ENCODE measurements at regions not wholly inside any gene's neighbourhood (a gene's known extent, or its start where the extent isn't known, plus 50 kb on each side); places are given as distances from the start of the nearest gene placed in this dataset.

DNA sequence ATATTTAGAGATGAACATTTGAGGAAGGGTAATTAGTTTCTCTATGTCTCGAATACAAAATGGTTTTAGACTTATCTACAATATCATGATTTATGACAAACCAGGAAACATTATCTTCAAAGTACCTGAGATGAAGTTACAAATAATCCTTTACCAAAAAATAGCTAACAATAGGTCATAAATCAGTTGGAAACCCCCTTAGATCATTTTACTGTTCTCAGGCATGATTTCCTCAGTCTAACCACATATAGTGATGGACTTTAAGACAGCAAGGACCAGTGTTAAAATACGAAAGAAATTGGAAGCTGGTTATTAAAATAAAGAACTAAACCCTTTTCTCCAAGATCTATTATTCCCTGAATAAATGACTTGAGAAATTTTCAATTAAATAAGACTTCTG lies 235.4 kb downstream of the RASSF9 start:
- 2% methylated on average over 2 of the region's 2 CpGs for WGBS (ENCODE audit: low lambda C conversion rate)
- Histone ChIP-seq H3K9me3 (ENCODE audit: low read length) (peaks cover 15% of the 10 kb centered on the region; the same call in 1 of the 2 replicates), H2AFZ (ENCODE audit: low read length) (no peak overlapping the region), H3K4me1 (ENCODE audit: insufficient read depth, low read length) (0 out of 2 replicates have a peak, but pooled peaks cover 1% of the 10 kb centered on the region), H3K4me3 (replicated peaks in 1 of 3; ENCODE audit: insufficient read depth in 1 of 3, low read depth in 2 of 3, low read length in 3 of 3) (no peak overlapping the region), H3K36me3 (replicated peaks in 1 of 2; ENCODE audit: control insufficient read depth in 1 of 2, insufficient read depth in 2 of 2, low read length in 2 of 2) (no peaks in the 10 kb centered on the region), H3K27ac (ENCODE audit: extremely low read length, insufficient read depth, low read length) (no peak overlapping the region), H4K20me1 (ENCODE audit: insufficient read depth, low read length) (no peaks in the 10 kb centered on the region), H3K4me2 (ENCODE audit: low read depth, low read length) (no peak overlapping the region), H3K79me2 (ENCODE audit: insufficient read depth, low read length) (no peaks in the 10 kb centered on the region), H3K27me3 (ENCODE audit: control insufficient read depth in 1 of 2, insufficient read depth in 2 of 2, low read length in 2 of 2) (no peaks in the 10 kb centered on the region), H3K9ac (ENCODE audit: insufficient read depth, low read depth, low read length) (no peak overlapping the region)
- BruUV-seq (replicated peaks): no TSS peak
- intact Hi-C loops (cut with micrococcal nuclease; ENCODE audit: unreplicated experiment) (no loop called here), in situ Hi-C loops (cut with HindIII; ENCODE audit: extremely low pct_ligation_motif_present, low pct_unique_long_range_greater_than_20kb) (no loop called here)
- FAIRE-seq (no peak), DNase-seq (ENCODE audit: low spot score) (no peak), ATAC-seq (no peak)
- no peak for TF ChIP-seq ZNF24 (IDR thresholded peaks at IDR 0.05)
- ChIA-PET CTCF (ENCODE audit: low intra/inter-chr PET ratio, low total read pairs) (no interaction called here), POLR2A (no interaction called here)

DNA sequence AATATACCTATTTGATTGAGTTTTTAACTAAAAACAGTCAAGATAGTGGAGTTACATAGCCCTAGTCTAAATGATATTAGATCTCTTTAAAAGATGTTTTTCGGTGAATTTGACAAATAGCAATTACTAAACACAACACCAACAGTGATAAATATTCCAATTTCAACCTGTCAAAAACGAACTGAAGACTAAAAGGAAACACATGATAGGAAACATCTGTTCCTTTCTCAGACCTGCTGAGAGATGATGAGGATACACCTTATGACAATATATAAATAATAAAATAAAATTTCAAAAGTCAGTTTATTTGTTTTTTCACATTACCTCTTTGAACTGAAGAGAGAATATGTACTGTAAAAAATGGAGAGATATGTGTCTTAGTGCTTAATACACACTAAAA lies 232.7 kb downstream of the RASSF9 start:
- Histone ChIP-seq H3K36me3 (replicated peaks in 1 of 2; ENCODE audit: control insufficient read depth in 1 of 2, insufficient read depth in 2 of 2, low read length in 2 of 2) (no peaks in the 10 kb centered on the region), H3K27me3 (ENCODE audit: control insufficient read depth in 1 of 2, insufficient read depth in 2 of 2, low read length in 2 of 2) (no peaks in the 10 kb centered on the region), H2AFZ (ENCODE audit: low read length) (no peak overlapping the region), H3K9me3 (ENCODE audit: low read length) (no peaks in the 10 kb centered on the region), H3K27ac (ENCODE audit: extremely low read length, insufficient read depth, low read length) (no peak overlapping the region), H3K4me3 (replicated peaks in 1 of 3; ENCODE audit: insufficient read depth in 1 of 3, low read depth in 2 of 3, low read length in 3 of 3) (no peak overlapping the region), H3K9ac (ENCODE audit: insufficient read depth, low read depth, low read length) (no peak overlapping the region), H4K20me1 (ENCODE audit: insufficient read depth, low read length) (no peaks in the 10 kb centered on the region), H3K4me1 (ENCODE audit: insufficient read depth, low read length) (0 out of 2 replicates have a peak, but pooled peaks cover 6% of the 10 kb centered on the region), H3K79me2 (ENCODE audit: insufficient read depth, low read length) (no peaks in the 10 kb centered on the region), H3K4me2 (ENCODE audit: low read depth, low read length) (no peak overlapping the region)
- intact Hi-C loops (cut with micrococcal nuclease; ENCODE audit: unreplicated experiment): no loop called here
- ChIA-PET CTCF (ENCODE audit: low intra/inter-chr PET ratio, low total read pairs) (no interaction called here), POLR2A (no interaction called here)
- DNase-seq (ENCODE audit: low spot score): no peak
- no TSS peak for BruUV-seq (replicated peaks)
- no peak for ATAC-seq
- no peak for TF ChIP-seq HOXA5 (CRISPR knock-in tag; IDR thresholded peaks at IDR 0.05)
- no peak for TF ChIP-seq NFE2L2 (IDR thresholded peaks at IDR 0.05; ENCODE audit: low read length)
- no peak for TF ChIP-seq ZNF256 (CRISPR knock-in tag; conservative IDR thresholded peaks at IDR 0.05)
- in situ Hi-C loops (cut with HindIII; ENCODE audit: extremely low pct_ligation_motif_present, low pct_unique_long_range_greater_than_20kb): no loop called here
- FAIRE-seq: no peak
- 19% methylated on average over 2 of the region's 2 CpGs for WGBS (ENCODE audit: low lambda C conversion rate)

Measured in HepG2 (cell line).